H54 (cell line): ENCODE measurements at regions not wholly inside any gene's neighbourhood (a gene's known extent, or its start where the extent isn't known, plus 50 kb on each side); places are given as distances from the start of the nearest gene placed in this dataset.

Experiments used
- DNase-seq: peaks from one replicate; pipeline ENCODE4 v3.0.0; 2011; ENCODE audit warnings: low spot score, mixed read lengths; ENCODE audit not compliant: insufficient read length
- FAIRE-seq: peaks from 3 replicates; lab custom pipeline; 2011; peaks lifted over from hg19 to GRCh38; lab: Jason Lieb, UNC
- POLR2A ChIP-seq: IDR thresholded peaks from 2 replicates; pipeline ENCODE4 v1.6.1; 2011; ENCODE audit warnings: low read depth, mild to moderate bottlenecking, low read length

DNA sequence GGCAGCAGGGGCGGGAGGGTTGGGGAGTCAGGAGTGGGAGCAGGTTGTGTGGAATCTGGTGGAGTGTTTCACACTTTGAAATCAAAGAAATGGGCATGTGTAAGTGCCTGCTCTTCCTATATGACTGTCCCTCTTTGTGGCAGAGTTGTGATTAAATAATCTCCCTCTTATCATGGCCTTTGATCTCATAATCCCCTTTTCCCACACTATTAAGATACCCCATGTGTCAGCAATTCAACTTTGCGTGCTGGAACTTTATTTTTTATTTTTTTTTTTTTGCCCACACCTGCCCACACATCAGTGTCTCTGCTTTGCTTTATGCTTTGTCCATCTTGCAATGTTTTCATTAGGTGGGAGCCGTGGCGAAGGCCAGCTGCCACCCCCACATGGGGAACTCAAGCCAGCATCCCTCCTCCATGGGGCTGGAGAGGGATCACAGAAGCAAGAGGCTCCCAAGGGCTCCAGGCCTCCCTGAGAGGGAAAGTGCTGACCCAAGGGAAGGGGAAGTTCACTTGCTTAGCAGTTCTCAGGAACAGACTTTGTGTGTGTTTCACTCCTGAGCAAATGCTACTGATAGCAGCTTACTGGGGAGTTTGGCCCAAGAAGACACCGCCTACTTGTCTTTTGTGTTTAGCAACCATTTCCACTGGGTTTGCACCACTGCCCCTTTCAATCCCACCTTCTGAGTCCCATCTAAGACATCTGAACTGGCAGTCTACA, 243.4 kb downstream of the BCL11A start:
- DNase-seq = no peak
- FAIRE-seq = no peak
- no peak for TF ChIP-seq POLR2A

DNA sequence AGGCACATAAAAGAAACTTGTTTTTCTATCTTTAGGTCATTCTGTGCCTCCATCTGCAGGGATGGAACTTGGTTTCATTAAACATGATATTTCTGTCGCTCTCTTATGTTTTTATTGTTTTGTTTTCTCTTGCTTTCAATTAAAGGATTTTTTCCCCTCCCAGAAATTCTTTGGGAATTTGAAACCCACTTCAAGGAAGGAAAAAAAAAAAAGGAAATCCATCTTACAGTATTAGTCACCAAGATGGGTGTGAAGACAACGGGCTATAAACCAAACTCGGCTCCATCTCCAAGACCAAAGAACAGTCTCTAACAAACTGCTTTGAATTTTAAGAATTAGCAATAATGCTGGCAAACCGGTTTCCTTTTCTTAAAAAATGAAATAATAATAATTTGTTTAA, 244.1 kb downstream of the BCL11A start:
- FAIRE-seq (no peak), DNase-seq (no peak)
- TF ChIP-seq POLR2A = no peak

DNA sequence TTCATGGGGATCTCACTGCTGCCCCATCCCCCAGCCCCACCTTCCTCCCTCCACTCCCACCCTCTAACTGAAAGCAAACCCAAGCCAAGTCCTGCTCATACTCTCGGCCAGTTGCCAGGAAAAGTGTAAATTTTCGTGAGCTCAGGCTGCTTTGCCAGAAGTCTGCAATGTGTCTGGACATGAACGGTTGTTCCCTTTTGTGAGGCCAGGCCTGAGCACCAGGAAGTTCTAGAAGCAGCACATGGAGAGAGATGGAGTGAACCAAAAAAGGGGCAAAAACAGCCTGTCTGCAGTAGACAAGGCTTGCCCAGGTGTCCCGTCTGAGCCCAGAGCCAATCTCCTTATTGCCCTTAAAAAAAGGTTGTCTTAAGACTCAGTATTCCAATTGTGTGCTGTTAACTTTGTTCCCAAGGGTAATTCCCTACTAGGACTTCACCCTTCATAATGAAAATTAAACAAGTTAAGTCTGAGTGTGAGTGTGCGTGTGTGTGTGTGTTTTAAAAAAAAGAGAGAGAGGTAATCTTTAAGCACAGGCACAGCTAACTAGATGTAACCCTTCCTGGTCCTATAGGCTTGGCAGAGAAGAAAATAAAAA, 247.1 kb downstream of the BCL11A start:
- no peak for TF ChIP-seq POLR2A
- DNase-seq (no peak), FAIRE-seq (no peak)

DNA sequence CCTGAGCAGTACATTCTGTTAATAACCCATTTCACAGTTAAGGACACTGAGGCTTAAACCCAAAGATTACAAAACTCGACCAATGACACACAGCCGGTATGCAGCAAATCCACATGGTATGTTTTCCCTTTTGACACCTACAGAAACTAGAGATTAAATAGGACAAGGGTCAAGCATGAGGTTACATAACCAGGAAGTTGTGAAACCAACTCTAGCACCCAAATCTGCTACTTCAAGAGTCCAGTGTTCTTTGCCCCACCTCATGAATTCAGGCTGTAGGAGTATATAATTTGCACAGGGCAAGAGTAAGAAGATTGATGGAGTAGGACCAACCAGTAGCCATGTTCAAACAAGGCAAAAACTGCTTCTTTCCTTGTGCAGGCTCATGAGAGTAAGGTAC, 249.8 kb downstream of the BCL11A start:
- no peak for TF ChIP-seq POLR2A
- FAIRE-seq (no peak), DNase-seq (no peak)

DNA sequence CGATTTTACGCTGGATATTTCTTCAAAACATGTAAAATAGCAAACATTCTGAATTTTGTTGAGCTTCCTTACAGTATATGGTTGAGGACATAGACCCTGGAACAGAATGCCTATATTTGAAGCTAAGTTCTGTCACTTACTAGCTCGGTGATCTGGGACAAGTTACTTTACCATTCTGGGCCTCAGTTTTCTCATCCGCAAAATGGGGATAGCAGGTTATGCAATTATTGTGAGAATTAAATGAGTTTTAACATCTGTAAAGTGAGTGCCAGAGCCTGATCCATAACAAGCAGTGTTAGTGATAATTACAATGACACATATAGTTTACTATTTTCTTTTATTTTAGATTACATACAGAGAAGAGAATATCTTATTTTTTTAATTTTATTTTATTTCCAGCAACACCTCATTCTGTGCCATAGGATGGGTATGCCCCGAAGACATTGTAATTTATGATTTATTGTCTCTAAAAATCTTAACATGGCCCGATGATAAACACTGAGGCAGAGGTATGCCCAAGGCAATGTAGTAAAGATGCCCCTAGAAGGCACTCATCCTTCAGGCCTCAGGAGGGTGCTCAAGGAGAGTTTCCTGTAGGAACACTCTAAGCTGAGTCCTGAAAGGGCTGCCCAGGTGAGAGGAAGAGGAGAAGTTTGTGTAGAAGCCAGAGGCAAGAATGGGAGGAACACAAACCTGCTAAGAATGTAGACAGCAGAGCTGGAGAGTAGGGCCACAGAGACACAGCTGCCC, 250.9 kb downstream of the BCL11A start:
- DNase-seq (no peak), FAIRE-seq (no peak)
- no peak for TF ChIP-seq POLR2A

DNA sequence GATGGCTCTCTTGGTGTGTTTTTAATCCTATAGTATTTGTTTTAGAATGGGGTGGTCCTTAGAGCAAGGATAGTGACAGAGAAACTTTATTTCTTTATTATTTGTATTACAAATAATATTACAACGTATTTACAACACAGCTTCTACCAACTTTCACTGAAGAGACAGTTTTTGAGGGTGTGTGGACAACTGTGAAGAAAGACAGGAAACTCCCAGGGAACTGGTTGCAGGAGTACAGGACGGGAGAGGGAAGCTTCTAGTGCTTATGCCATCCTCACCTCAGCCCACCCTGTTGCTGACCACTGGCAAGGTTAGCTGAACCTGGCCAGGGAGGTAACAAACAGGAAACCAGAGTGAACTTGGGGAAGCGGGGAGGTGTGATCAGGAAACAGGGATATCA, 251.7 kb downstream of the BCL11A start:
- FAIRE-seq (no peak), DNase-seq (no peak)
- no peak for TF ChIP-seq POLR2A

DNA sequence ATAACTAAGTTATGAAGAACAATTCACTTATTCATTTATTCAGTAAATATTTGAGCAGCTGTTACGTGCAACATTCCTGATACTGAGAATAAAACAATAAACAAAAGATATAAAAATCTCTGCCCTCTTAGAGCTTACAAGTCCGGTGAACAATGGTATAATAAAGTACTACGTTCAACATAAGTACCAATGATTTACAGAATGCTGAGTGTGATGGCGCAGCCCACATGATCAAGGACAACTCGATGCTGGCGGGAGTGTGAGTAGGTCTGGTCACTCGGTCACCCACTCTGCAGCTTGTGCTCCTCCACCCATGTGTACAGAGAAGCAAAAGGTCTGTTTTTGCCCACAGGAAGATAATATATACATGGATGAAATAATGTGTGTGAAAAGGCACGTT, 254.3 kb downstream of the BCL11A start:
- DNase-seq (no peak), FAIRE-seq (no peak)
- TF ChIP-seq POLR2A = no peak

DNA sequence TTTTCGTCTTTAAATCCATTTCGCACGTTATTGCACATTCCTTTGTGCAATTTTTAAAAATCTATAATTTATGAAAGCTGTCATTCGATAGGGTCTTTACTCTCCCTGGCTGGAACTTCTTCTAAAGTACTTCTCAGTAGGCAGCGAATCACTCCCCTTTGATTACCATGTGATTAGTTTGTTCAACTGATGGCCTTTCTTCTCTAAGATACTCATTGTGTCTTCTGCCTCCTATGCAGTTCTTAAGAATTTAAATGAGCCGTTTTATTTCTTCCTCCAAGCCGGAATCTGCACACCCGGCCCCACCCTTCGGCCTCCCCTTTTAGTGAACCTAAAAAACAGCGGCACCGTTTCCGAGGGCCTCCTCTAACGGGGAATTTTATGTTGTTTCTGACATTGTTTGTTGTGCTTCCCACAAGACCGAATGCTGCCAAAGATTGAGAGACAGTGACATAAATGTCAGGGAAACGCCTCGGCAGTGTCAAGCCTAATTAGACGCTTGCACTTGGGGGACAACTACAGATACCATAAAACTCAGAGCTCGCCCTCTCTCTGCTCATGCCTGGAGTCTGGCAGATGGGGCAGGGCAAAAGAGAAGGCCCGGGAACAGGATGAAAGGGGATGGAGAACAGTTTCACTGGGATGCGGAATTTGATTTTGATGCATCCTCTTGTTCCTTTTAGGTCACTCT, 255.3 kb downstream of the BCL11A start:
- FAIRE-seq = no peak
- TF ChIP-seq POLR2A = no peak
- no peak for DNase-seq

DNA sequence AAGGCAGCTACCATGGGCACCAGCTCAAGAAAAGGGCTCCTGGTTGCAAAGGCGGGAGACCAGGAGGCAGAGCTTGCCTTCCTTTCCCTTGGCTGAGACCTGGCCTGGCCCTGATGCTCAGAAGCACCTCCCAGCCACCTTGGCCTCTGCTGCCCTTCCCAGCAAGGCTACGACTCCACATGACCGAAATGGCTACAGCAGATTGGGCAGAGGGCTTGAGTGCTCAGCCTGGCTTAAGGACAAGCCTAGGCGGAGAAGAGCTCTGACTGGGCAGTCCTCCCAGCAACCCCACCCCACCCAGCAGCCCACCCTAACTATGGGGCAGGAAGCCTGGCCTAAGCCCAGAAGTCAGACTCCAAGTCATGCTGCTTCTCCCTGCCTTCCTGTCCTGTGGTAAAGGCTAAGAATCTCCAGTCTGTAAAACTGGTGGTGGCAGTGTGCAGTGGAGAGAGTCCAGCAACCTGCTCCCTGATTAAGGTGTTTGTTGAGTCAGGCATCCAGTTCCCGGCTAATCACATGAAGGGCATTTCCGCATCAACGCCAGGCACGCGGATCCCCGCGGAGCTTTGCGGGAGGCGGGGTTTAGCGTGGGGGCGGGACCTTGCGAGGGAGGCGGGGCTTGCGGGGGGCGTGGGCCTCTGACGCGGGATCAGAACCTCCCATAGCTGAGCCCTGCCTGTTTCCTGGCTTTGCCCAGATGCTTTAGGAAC, 256.0 kb downstream of the BCL11A start:
- no peak for FAIRE-seq
- TF ChIP-seq POLR2A = no peak
- DNase-seq = no peak

DNA sequence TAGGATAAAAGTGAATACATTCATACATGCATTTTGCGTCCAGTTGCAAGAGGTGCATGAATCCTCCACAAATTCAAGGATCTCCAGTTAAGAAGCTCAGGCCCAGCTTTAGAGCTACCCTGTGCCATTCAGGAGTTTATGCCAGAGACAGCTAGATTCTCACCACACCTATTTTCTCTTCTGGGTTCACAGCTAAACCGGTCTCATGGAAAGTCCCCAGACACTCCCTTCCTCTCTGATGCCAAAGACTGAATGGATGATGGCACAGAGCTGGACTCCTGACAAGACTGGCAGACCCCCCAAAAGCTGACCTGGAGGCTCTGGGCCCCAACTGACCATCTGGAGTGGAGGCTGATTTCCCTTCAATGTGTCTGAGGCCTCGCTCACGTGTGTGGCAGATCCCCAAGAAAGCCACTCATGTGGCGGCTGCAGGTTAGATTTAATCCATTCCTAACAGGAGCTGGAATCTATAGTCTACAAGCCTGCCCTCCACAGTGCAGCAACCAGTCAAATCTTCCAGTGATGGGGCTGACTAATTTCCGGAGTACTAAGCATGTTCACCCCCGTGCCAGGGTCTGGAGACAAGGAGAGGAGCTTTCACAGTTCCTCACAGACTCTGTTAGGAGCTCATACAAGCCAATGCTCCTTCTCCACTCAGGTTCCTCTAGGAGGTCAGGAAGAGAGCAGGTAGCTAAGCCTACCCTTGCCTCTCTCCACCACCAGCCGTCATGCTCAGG, 257.1 kb downstream of the BCL11A start:
- TF ChIP-seq POLR2A = no peak
- DNase-seq = no peak
- FAIRE-seq = no peak

DNA sequence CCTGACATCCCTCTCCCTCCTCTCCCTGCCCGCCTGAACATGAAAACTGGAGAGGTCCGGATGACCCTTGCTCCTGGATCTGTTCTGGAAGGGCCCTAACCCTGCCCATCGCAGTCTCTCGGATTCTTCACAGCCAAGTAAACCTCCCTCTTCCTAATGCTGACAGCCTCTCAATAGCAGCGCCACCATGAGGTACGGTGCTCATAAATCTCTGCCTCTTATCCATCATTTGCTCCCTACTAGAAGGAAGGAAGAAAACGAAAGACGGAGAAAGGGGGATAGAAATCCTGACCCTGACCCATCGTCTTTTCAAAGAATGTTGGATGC, 257.9 kb downstream of the BCL11A start:
- FAIRE-seq (no peak), DNase-seq (no peak)
- TF ChIP-seq POLR2A = no peak

DNA sequence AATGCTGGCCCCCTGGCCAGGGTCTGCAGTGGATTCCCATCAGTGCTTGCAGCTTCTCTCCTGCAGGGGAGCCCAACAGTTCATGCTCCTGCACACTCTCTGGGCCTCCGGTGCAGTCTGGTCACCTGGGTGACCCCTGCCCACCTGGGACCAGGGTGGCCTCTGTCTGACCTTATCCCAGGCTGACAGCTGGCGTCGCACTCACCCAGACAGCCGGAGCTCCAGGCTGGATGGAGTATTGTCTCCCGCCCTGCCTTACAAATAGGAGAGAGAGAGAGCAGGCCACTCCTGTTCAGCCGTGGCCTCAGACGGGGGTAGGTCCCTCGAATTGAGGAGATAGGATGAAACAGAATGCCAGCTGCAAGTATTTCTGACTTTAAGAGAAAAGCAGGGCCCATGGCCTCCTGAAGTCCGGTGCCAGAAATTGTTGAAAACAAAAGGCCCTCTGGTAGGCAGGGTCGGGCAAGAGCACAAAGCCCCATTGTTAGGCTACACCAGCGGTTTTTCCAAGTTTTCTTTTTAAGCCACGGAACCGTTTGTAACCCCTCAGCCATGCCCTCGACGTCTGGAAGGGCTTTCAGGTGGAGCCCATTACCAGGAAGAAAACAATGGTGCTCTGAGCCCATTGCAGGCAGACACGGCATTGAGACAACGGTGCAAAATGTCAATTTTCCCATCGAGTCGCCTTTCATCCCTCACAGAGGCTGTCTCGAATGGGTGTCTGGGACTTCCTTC, 258.4 kb downstream of the BCL11A start:
- no peak for DNase-seq
- TF ChIP-seq POLR2A = no peak
- no peak for FAIRE-seq

DNA sequence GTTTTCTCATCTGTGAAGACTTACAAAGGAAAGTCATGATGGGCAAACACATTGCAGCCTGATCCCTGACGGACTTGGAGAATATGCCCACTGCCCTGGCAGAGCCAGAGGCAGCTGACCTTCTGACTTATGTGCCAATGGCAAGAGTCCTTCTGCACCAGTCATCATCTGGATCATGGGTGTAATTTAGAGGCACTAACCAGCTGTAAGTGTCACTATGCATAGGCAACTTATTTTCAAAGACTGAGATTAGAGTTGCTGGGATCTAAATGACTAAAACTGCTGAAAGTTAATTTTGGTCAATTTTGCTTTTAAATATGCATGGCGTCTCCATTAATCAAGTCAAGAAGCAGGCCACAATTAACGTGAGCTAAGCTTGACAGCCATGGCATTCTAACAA, 261.2 kb downstream of the BCL11A start:
- FAIRE-seq = no peak
- TF ChIP-seq POLR2A = no peak
- DNase-seq = no peak
